DMS 273 (cell line): ENCODE measurements at regions not wholly inside any gene's neighbourhood (a gene's known extent, or its start where the extent isn't known, plus 50 kb on each side); places are given as distances from the start of the nearest gene placed in this dataset.
A peak's percentile ranks its signal among the peaks of the same experiment; 100 is the strongest.

Experiments used
- DNase-seq: peaks from one replicate; lab custom pipeline; 2025; ENCODE audit not compliant: unreplicated experiment; lab: John Stamatoyannopoulos, UW

GRCh38 chr3:18295171-18295920, 129.8 kb downstream of the SATB1 start:
- peak; percentile 26 for DNase-seq

- no peak for DNase-seq
These were observed 135.0 kb downstream of the SATB1 start for GRCh38 chr3:18290157-18290556.

- no peak for DNase-seq
These were observed 136.9 kb downstream of the SATB1 start for GRCh38 chr3:18288243-18288642.

- DNase-seq: no peak
These were observed 140.4 kb downstream of the SATB1 start for GRCh38 chr3:18284716-18285115.

- DNase-seq: no peak
These were observed 141.5 kb downstream of the SATB1 start for GRCh38 chr3:18283680-18284079.

- no peak for DNase-seq
These were observed 142.6 kb downstream of the SATB1 start for GRCh38 chr3:18282507-18282906.

GRCh38 chr3:18279226-18279737, 145.9 kb downstream of the SATB1 start:
- no peak for DNase-seq

GRCh38 chr3:18264853-18265252, 160.3 kb downstream of the SATB1 start:
- DNase-seq: no peak

- no peak for DNase-seq
These were observed 160.8 kb downstream of the SATB1 start for GRCh38 chr3:18264361-18264760.

- DNase-seq: no peak
These were observed 166.6 kb downstream of the SATB1 start for GRCh38 chr3:18258492-18258891.

GRCh38 chr3:18252578-18252977, 172.6 kb downstream of the SATB1 start:
- DNase-seq: no peak

GRCh38 chr3:18250991-18251390, 174.1 kb downstream of the SATB1 start:
- no peak for DNase-seq

GRCh38 chr3:18249126-18249525, 176.0 kb downstream of the SATB1 start:
- no peak for DNase-seq

- no peak for DNase-seq
These were observed 177.3 kb downstream of the SATB1 start for GRCh38 chr3:18247776-18248310.

- no peak for DNase-seq
These were observed 177.9 kb downstream of the SATB1 start for GRCh38 chr3:18247139-18247695.

GRCh38 chr3:18246336-18247060, 178.6 kb downstream of the SATB1 start:
- no peak for DNase-seq

GRCh38 chr3:18245721-18246120, 179.4 kb downstream of the SATB1 start:
- no peak for DNase-seq

GRCh38 chr3:18241837-18242236, 183.3 kb downstream of the SATB1 start:
- no peak for DNase-seq

- DNase-seq: no peak
These were observed 185.5 kb downstream of the SATB1 start for GRCh38 chr3:18239674-18240073.

- DNase-seq: no peak
These were observed 186.3 kb downstream of the SATB1 start for GRCh38 chr3:18238746-18239331.

- no peak for DNase-seq
These were observed 186.8 kb downstream of the SATB1 start for GRCh38 chr3:18238332-18238731.
